ENCODE measurements at regions not wholly inside any gene's neighbourhood (a gene's known extent, or its start where the extent isn't known, plus 50 kb on each side); places are given as distances from the start of the nearest gene placed in this dataset.
"Not testable (repeated sequence)": the region's sequence is repeated elsewhere in the genome, so short reads cannot be mapped to it uniquely, and the experiment has no call there.

DNA sequence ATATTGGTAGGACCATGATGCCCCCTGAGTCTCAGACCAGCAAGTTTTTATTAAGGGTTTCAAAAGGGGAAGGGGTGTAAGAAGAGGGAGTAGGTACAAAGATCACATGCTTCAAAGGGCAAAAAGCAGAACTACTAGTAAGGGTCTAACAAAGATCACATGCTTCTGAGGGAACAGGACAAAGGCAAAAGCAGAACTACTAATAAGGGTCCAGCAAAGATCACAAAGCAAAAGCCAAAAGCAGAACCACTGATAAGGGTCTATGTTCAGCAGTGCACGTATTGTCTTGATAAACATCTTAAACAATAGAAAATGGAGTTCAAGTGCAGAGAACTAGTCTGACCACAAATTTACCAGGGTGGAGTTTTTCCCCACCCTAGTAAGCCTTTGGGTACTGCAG is 151.3 kb downstream of the DEFB131A start:
- TF ChIP-seq, protein P1, sequence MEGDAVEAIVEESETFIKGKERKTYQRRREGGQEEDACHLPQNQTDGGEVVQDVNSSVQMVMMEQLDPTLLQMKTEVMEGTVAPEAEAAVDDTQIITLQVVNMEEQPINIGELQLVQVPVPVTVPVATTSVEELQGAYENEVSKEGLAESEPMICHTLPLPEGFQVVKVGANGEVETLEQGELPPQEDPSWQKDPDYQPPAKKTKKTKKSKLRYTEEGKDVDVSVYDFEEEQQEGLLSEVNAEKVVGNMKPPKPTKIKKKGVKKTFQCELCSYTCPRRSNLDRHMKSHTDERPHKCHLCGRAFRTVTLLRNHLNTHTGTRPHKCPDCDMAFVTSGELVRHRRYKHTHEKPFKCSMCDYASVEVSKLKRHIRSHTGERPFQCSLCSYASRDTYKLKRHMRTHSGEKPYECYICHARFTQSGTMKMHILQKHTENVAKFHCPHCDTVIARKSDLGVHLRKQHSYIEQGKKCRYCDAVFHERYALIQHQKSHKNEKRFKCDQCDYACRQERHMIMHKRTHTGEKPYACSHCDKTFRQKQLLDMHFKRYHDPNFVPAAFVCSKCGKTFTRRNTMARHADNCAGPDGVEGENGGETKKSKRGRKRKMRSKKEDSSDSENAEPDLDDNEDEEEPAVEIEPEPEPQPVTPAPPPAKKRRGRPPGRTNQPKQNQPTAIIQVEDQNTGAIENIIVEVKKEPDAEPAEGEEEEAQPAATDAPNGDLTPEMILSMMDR (IDR thresholded peaks at IDR 0.05; ENCODE audit: low read depth, low read length) = not testable (repeated sequence)
- not testable (repeated sequence) for TF ChIP-seq EZH2phosphoT487 (IDR thresholded peaks at IDR 0.05; ENCODE audit: low read depth)
